AG09319 (cell line): ENCODE measurements at regions not wholly inside any gene's neighbourhood (a gene's known extent, or its start where the extent isn't known, plus 50 kb on each side); places are given as distances from the start of the nearest gene placed in this dataset.
"Not testable (repeated sequence)": the region's sequence is repeated elsewhere in the genome, so short reads cannot be mapped to it uniquely, and the experiment has no call there.

Source experiments
- DNase-seq: peaks from one replicate; pipeline ENCODE4 v3.0.0-alpha.2; 2010; ENCODE audit warnings: low read depth; ENCODE audit errors: extremely low read depth
- CTCF ChIP-seq: IDR thresholded peaks from 2 replicates; pipeline ENCODE4 v1.5.1; 2011; ENCODE audit warnings: low read depth, mild to moderate bottlenecking, inconsistent platforms, low read length, moderate library complexity

GRCh38 chr20:48126227-48126740 lies 341.0 kb upstream of the SULF2 start:
- no peak for DNase-seq
- no peak for TF ChIP-seq CTCF

- DNase-seq, result no peak
- no peak for TF ChIP-seq CTCF
These were observed 339.7 kb upstream of the SULF2 start for GRCh38 chr20:48124960-48125359.

GRCh38 chr20:48124181-48124782 lies 339.0 kb upstream of the SULF2 start:
- no peak for TF ChIP-seq CTCF

GRCh38 chr20:48120120-48120519 lies 334.8 kb upstream of the SULF2 start:
- no peak for DNase-seq
- no peak for TF ChIP-seq CTCF

More at GRCh38 chr20:48124181-48124782, 339.0 kb upstream of the SULF2 start:
- DNase-seq, result no peak

- DNase-seq, result not testable (repeated sequence)
These were observed 334.1 kb upstream of the SULF2 start for GRCh38 chr20:48119389-48119788.

- no peak for TF ChIP-seq CTCF
- DNase-seq, result no peak
These were observed 330.2 kb upstream of the SULF2 start for GRCh38 chr20:48115502-48115901.

GRCh38 chr20:48107560-48107959 lies 322.3 kb upstream of the SULF2 start:
- no peak for TF ChIP-seq CTCF
- no peak for DNase-seq

GRCh38 chr20:48106428-48106827 lies 321.1 kb upstream of the SULF2 start:
- DNase-seq, result no peak
- no peak for TF ChIP-seq CTCF
